HEK293 (cell line): ENCODE measurements at regions not wholly inside any gene's neighbourhood (a gene's known extent, or its start where the extent isn't known, plus 50 kb on each side); places are given as distances from the start of the nearest gene placed in this dataset.
A peak's percentile ranks its signal among the peaks of the same experiment; 100 is the strongest.

Experiments
- CTCF ChIA-PET: fragments of 350-600 bp; formaldehyde crosslinking; extraction: SDS; loops from one replicate; lab custom pipeline; 2021; ENCODE audit warnings: antibody characterized with exemption; lab: Yijun Ruan, JAX
- POLR2A ChIA-PET: fragments of 300-600 bp; formaldehyde crosslinking; extraction: SDS; loops from one replicate; lab custom pipeline; 2020; ENCODE audit warnings: antibody characterized with exemption, inconsistent platforms; lab: Yijun Ruan, JAX
- H3K27ac ChIP-seq: fragments of 200-500 bp; sonication (Bioruptor generic); 2 replicates; pipeline ENCODE4 v1.5.1; 2014; ENCODE audit warnings: low read depth, low read length, control low read depth, inconsistent platforms; ENCODE audit errors: extremely low read depth
- H3K36me3 ChIP-seq, 2 experiments: fragments of 200-500 bp in 1 of 2; sonication (Bioruptor generic) in 1 of 2; 1 replicate in 1 of 2; 2 replicates in 1 of 2; pipeline ENCODE4 v1.5.1; 2014 to 2017; ENCODE audit warnings: inconsistent platforms in 2 of 2, low read length in 2 of 2; ENCODE audit not compliant: control insufficient read depth in 2 of 2, insufficient read depth in 1 of 2
- H3K4me1 ChIP-seq: fragments of 200-500 bp; sonication (Bioruptor generic); 2 replicates; pipeline ENCODE4 v1.5.1; 2014; ENCODE audit warnings: mild to moderate bottlenecking, low read length, inconsistent platforms; ENCODE audit not compliant: control insufficient read depth, insufficient read depth
- H3K4me3 ChIP-seq: 2 replicates; pipeline ENCODE4 v1.5.1; 2011; ENCODE audit warnings: low read depth, mild to moderate bottlenecking, control low read depth, low read length, moderate library complexity
- H3K9me3 ChIP-seq: fragments of 200-500 bp; sonication (Bioruptor generic); 2 replicates; pipeline ENCODE4 v1.5.1; 2014; ENCODE audit warnings: low read depth, low read length, inconsistent platforms; ENCODE audit not compliant: control insufficient read depth, insufficient read depth
- ATF2 ChIP-seq: fragments of 450-650 bp; formaldehyde crosslinking; IDR thresholded peaks from 2 replicates; pipeline ENCODE4 v1.5.1; 2016; ENCODE audit warnings: missing biosample characterization, missing genetic modification characterization, low read depth
- CTCF ChIP-seq: fragments of 450-650 bp; formaldehyde crosslinking; IDR thresholded peaks from 2 replicates; pipeline ENCODE4 v1.5.1; 2016; ENCODE audit warnings: missing biosample characterization, missing genetic modification characterization
- GFI1B ChIP-seq: fragments of 450-650 bp; formaldehyde crosslinking; IDR thresholded peaks from 2 replicates; pipeline ENCODE4 v1.5.1; 2016; ENCODE audit warnings: missing biosample characterization, missing genetic modification characterization
- KLF10 ChIP-seq: fragments of 450-650 bp; IDR thresholded peaks from 2 replicates; pipeline ENCODE4 v1.5.1; 2018; ENCODE audit warnings: missing biosample characterization, mild to moderate bottlenecking, missing genetic modification characterization
- KLF9 ChIP-seq: fragments of 450-650 bp; formaldehyde crosslinking; IDR thresholded peaks from 2 replicates; pipeline ENCODE4 v1.5.1; 2016; ENCODE audit warnings: missing biosample characterization, missing genetic modification characterization, low read depth
- MZF1 ChIP-seq: fragments of 450-650 bp; formaldehyde crosslinking; IDR thresholded peaks from 2 replicates; pipeline ENCODE4 v1.5.1; 2017; ENCODE audit warnings: missing biosample characterization, missing genetic modification characterization, borderline replicate concordance
- PBX3 ChIP-seq: sonication (generic); formaldehyde crosslinking; IDR thresholded peaks from 2 replicates; pipeline ENCODE4 v1.8.1; 2022; ENCODE audit warnings: mild to moderate bottlenecking, moderate library complexity, missing genetic modification reagents
- ZBTB17 ChIP-seq: fragments of 450-650 bp; formaldehyde crosslinking; IDR thresholded peaks from 2 replicates; pipeline ENCODE4 v1.5.1; 2016; ENCODE audit warnings: missing biosample characterization, missing genetic modification characterization
- ZBTB44 ChIP-seq: fragments of 450-650 bp; IDR thresholded peaks from 2 replicates; pipeline ENCODE4 v1.5.1; 2018; ENCODE audit warnings: missing biosample characterization, mild to moderate bottlenecking, missing genetic modification characterization
- ZFP69B ChIP-seq: fragments of 450-650 bp; formaldehyde crosslinking; IDR thresholded peaks from 2 replicates; pipeline ENCODE4 v1.5.1; 2016; ENCODE audit warnings: missing biosample characterization, missing genetic modification characterization
- ZNF10 ChIP-seq: fragments of 450-650 bp; formaldehyde crosslinking; IDR thresholded peaks from 2 replicates; pipeline ENCODE4 v1.5.1; 2017; ENCODE audit warnings: missing biosample characterization, missing genetic modification characterization
- ZNF155 ChIP-seq: fragments of 450-650 bp; formaldehyde crosslinking; IDR thresholded peaks from 2 replicates; pipeline ENCODE4 v1.5.1; 2016; ENCODE audit warnings: missing biosample characterization, missing genetic modification characterization
- ZNF157 ChIP-seq: fragments of 450-650 bp; formaldehyde crosslinking; IDR thresholded peaks from 2 replicates; pipeline ENCODE4 v1.5.1; 2016; ENCODE audit warnings: missing biosample characterization, missing genetic modification characterization
- ZNF274 ChIP-seq, 2 experiments: fragments of 200-500 bp in 1 of 2; fragments of 450-650 bp in 1 of 2; sonication (Bioruptor generic) in 1 of 2; formaldehyde crosslinking in 1 of 2; IDR thresholded peaks; 2 replicates each; pipeline versions ENCODE4 v1.5.1 to v1.6.1; 2014 to 2016; ENCODE audit warnings: borderline replicate concordance in 1 of 2, inconsistent platforms in 1 of 2, low read length in 1 of 2, missing biosample characterization in 1 of 2, missing genetic modification characterization in 1 of 2
- ZNF350 ChIP-seq: fragments of 450-650 bp; formaldehyde crosslinking; IDR thresholded peaks from 2 replicates; pipeline ENCODE4 v1.5.0; 2017; ENCODE audit warnings: missing biosample characterization, mild to moderate bottlenecking, missing genetic modification characterization
- ZNF398 ChIP-seq: fragments of 450-650 bp; formaldehyde crosslinking; IDR thresholded peaks from 2 replicates; pipeline ENCODE4 v1.5.1; 2017; ENCODE audit warnings: missing biosample characterization, missing genetic modification characterization
- ZNF514 ChIP-seq: fragments of 450-650 bp; formaldehyde crosslinking; IDR thresholded peaks from 2 replicates; pipeline ENCODE4 v1.5.1; 2016; ENCODE audit warnings: missing biosample characterization, missing genetic modification characterization
- ZNF558 ChIP-seq: fragments of 450-650 bp; formaldehyde crosslinking; IDR thresholded peaks from 2 replicates; pipeline ENCODE4 v1.5.1; 2016; ENCODE audit warnings: missing biosample characterization, missing genetic modification characterization
- ZNF626 ChIP-seq: fragments of 450-650 bp; sonication (Bioruptor Pico); formaldehyde crosslinking; IDR thresholded peaks from 2 replicates; pipeline ENCODE4 v1.5.1; 2018; ENCODE audit warnings: missing biosample characterization, missing genetic modification characterization, inconsistent platforms
- ZNF654 ChIP-seq: fragments of 450-650 bp; formaldehyde crosslinking; IDR thresholded peaks from 2 replicates; pipeline ENCODE4 v1.5.1; 2016; ENCODE audit warnings: low read depth, missing biosample characterization, missing genetic modification characterization
- ZNF677 ChIP-seq: fragments of 450-650 bp; IDR thresholded peaks from 2 replicates; pipeline ENCODE4 v1.5.0; 2018; ENCODE audit warnings: missing biosample characterization, mild to moderate bottlenecking, missing genetic modification characterization, moderate library complexity
- ZSCAN18 ChIP-seq: fragments of 450-650 bp; formaldehyde crosslinking; IDR thresholded peaks from 2 replicates; pipeline ENCODE4 v1.5.1; 2016; ENCODE audit warnings: missing biosample characterization, missing genetic modification characterization

- CTCF ChIA-PET = interaction anchor here (0.7 to 2.0 kb wide), 4 partner anchors 16 to 152 kb away, joined by 3 to 4 read pairs (median 4); no protein-coding TSS in a partner anchor
- H3K27ac ChIP-seq = no peak overlapping the region
- TF ChIP-seq ZNF514 (tag by site-specific recombination) (no peak), ZNF558 (tag by site-specific recombination) (no peak), ZNF677 (tag by site-specific recombination) (no peak), PBX3 (no peak), GFI1B (tag by site-specific recombination) (no peak), ZNF350 (tag by site-specific recombination) (no peak), ZNF626 (no peak), ZBTB44 (no peak), KLF9 (tag by site-specific recombination) (no peak), ZBTB17 (0 out of 2 replicates have a peak, but pooled peaks have one; percentile 21), ZNF10 (no peak), ZFP69B (no peak), CTCF (tag by site-specific recombination) (0 out of 2 replicates have a peak, but pooled peaks have one; percentile 13), KLF10 (no peak), ZNF274 (IDR thresholded peaks at IDR 0.05; ENCODE audit: low read length) (no peak), ZNF274 (tag by site-specific recombination; IDR thresholded peaks at IDR 0.05; ENCODE audit: borderline replicate concordance) (no peak), ATF2 (peak; percentile 86)
- TF ChIP-seq, all 188 proteins: peak for 3
- POLR2A ChIA-PET = no interaction called here
- H3K36me3 ChIP-seq = no peaks in the 10 kb centered on the region
- no peaks in the 10 kb centered on the region for H3K4me1 ChIP-seq
- no peak overlapping the region for H3K4me3 ChIP-seq
- no peaks in the 10 kb centered on the region for H3K9me3 ChIP-seq
Observed at GRCh38 chr14:21894003-21894897, 220.6 kb upstream of the OR4E1 start.

GRCh38 chr14:21891921-21892320 lies 218.3 kb upstream of the OR4E1 start:
- CTCF ChIA-PET = interaction anchor here (0.7 to 2.4 kb wide), 3 partner anchors 26 to 581 kb away, joined by 4 to 6 read pairs (median 5); no protein-coding TSS in a partner anchor
- TF ChIP-seq ZNF398 (tag by site-specific recombination) (no peak), ZNF157 (tag by site-specific recombination) (no peak), CTCF (tag by site-specific recombination) (no peak), ZNF654 (tag by site-specific recombination) (no peak), MZF1 (tag by site-specific recombination) (no peak), ZNF155 (tag by site-specific recombination) (no peak), ZSCAN18 (tag by site-specific recombination) (no peak), ZNF626 (no peak)

More at GRCh38 chr14:21891921-21892320, 218.3 kb upstream of the OR4E1 start:
- POLR2A ChIA-PET = no interaction called here
- Histone ChIP-seq H3K27ac (no peak overlapping the region), H3K4me1 (no peaks in the 10 kb centered on the region), H3K9me3 (no peaks in the 10 kb centered on the region), H3K36me3 (no peaks in the 10 kb centered on the region), H3K4me3 (no peak overlapping the region)
